H9 (cell line): ENCODE measurements at regions not wholly inside any gene's neighbourhood (a gene's known extent, or its start where the extent isn't known, plus 50 kb on each side); places are given as distances from the start of the nearest gene placed in this dataset.

Experiments used
- DNase-seq: peaks from one replicate; pipeline ENCODE4 v3.0.0-alpha.2; 2017
- H2AFZ ChIP-seq: one replicate; pipeline ENCODE4 v1.6.1; 2013; ENCODE audit warnings: mild to moderate bottlenecking, low read length, control low read depth, moderate library complexity
- H2AK5ac ChIP-seq: 2 replicates; pipeline ENCODE4 v1.6.1; 2013; ENCODE audit warnings: low read length, control low read depth, mixed read lengths; ENCODE audit not compliant: insufficient read length
- H2BK120ac ChIP-seq: one replicate; pipeline ENCODE4 v1.6.1; 2013; ENCODE audit warnings: low read depth, mild to moderate bottlenecking, low read length, control low read depth, inconsistent platforms; ENCODE audit not compliant: poor library complexity, severe bottlenecking
- H2BK12ac ChIP-seq: 2 replicates; pipeline ENCODE4 v1.6.1; 2013; ENCODE audit warnings: low read length, control low read depth, mixed read lengths, low read depth; ENCODE audit not compliant: insufficient read length
- H2BK15ac ChIP-seq: 2 replicates; pipeline ENCODE4 v1.6.1; 2013; ENCODE audit warnings: low read depth, low read length, control low read depth
- H2BK20ac ChIP-seq: one replicate; pipeline ENCODE4 v1.6.1; 2013; ENCODE audit warnings: low read depth, mild to moderate bottlenecking, low read length, control low read depth, inconsistent platforms; ENCODE audit not compliant: poor library complexity, severe bottlenecking
- H2BK5ac ChIP-seq: 2 replicates; pipeline ENCODE4 v1.6.1; 2013; ENCODE audit warnings: low read length, control low read depth, mixed read lengths; ENCODE audit not compliant: insufficient read length
- H3K14ac ChIP-seq: 2 replicates; pipeline ENCODE4 v1.6.1; 2013; ENCODE audit warnings: low read length, control low read depth; ENCODE audit not compliant: insufficient read depth
- H3K18ac ChIP-seq: 2 replicates; pipeline ENCODE4 v1.6.1; 2013; ENCODE audit warnings: low read depth, mild to moderate bottlenecking, mixed read lengths, low read length, control low read depth; ENCODE audit not compliant: insufficient read length
- H3K23ac ChIP-seq: 2 replicates; pipeline ENCODE4 v1.6.1; 2013; ENCODE audit warnings: low read length, control low read depth, mixed read lengths, low read depth; ENCODE audit not compliant: insufficient read length
- H3K23me2 ChIP-seq: 2 replicates; pipeline ENCODE4 v1.6.1; 2013; ENCODE audit warnings: low read depth, mild to moderate bottlenecking, mixed read lengths, low read length, control low read depth; ENCODE audit not compliant: insufficient read length, poor library complexity, severe bottlenecking
- H3K27ac ChIP-seq: 2 replicates; pipeline ENCODE4 v1.5.1; 2013; ENCODE audit warnings: low read length, control low read depth, mixed read lengths, low read depth; ENCODE audit not compliant: insufficient read length
- H3K27me3 ChIP-seq: 2 replicates; pipeline ENCODE4 v1.6.1; 2013; ENCODE audit warnings: low read length, control low read depth, inconsistent platforms; ENCODE audit not compliant: insufficient read depth
- H3K4ac ChIP-seq: 2 replicates; pipeline ENCODE4 v1.6.1; 2013; ENCODE audit warnings: low read depth, mild to moderate bottlenecking, control low read depth, inconsistent platforms, low read length, moderate library complexity
- H3K4me1 ChIP-seq: 2 replicates; pipeline ENCODE4 v1.6.1; 2013; ENCODE audit warnings: low read length, control low read depth, inconsistent platforms; ENCODE audit not compliant: insufficient read depth
- H3K4me2 ChIP-seq: 2 replicates; pipeline ENCODE4 v1.6.1; 2013; ENCODE audit warnings: low read length, control low read depth, mixed read lengths; ENCODE audit not compliant: insufficient read length, insufficient read depth
- H3K56ac ChIP-seq: 2 replicates; pipeline ENCODE4 v1.6.1; 2013; ENCODE audit warnings: low read depth, mild to moderate bottlenecking, mixed read lengths, low read length, control low read depth; ENCODE audit not compliant: insufficient read length
- H3K79me1 ChIP-seq: 2 replicates; pipeline ENCODE4 v1.6.1; 2013; ENCODE audit warnings: low read depth, mild to moderate bottlenecking, moderate library complexity, low read length, control low read depth, inconsistent platforms; ENCODE audit not compliant: insufficient read depth, poor library complexity, severe bottlenecking
- H3K79me2 ChIP-seq: 2 replicates; pipeline ENCODE4 v1.6.1; 2013; ENCODE audit warnings: low read length, control low read depth, inconsistent platforms; ENCODE audit not compliant: insufficient read depth
- H3K9ac ChIP-seq: 2 replicates; pipeline ENCODE4 v1.6.1; 2013; ENCODE audit warnings: low read length, control low read depth, mixed read lengths; ENCODE audit not compliant: insufficient read length; ENCODE audit errors: extremely low read depth
- H3K9me3 ChIP-seq: one replicate; pipeline ENCODE4 v1.6.1; 2013; ENCODE audit warnings: low read depth, low read length, inconsistent platforms; ENCODE audit not compliant: control insufficient read depth
- H3T11ph ChIP-seq: one replicate; pipeline ENCODE4 v1.6.1; 2013; ENCODE audit warnings: mild to moderate bottlenecking, low read length, control low read depth, inconsistent platforms
- H4K20me1 ChIP-seq: one replicate; pipeline ENCODE4 v1.6.1; 2013; ENCODE audit not compliant: control insufficient read depth, insufficient read length, insufficient read depth
- H4K5ac ChIP-seq: 2 replicates; pipeline ENCODE4 v1.6.1; 2013; ENCODE audit warnings: low read depth, mild to moderate bottlenecking, mixed read lengths, low read length, control low read depth; ENCODE audit not compliant: insufficient read length
- H4K8ac ChIP-seq: replicated peaks from 2 replicates; pipeline ENCODE4 v1.6.1; 2013; ENCODE audit warnings: low read length, control low read depth, mixed read lengths, low read depth; ENCODE audit not compliant: insufficient read length
- H4K91ac ChIP-seq: 2 replicates; pipeline ENCODE4 v1.6.1; 2013; ENCODE audit warnings: low read depth, mild to moderate bottlenecking, moderate library complexity, mixed read lengths, low read length, control low read depth; ENCODE audit not compliant: insufficient read length
- H3K27ac Mint-ChIP-seq, 3 experiments: 2 replicates in 2 of 3; 3 replicates in 1 of 3; pipeline ENCODE4 v1.8.0; 2020 to 2021; ENCODE audit warnings: mixed read lengths in 3 of 3, mild to moderate bottlenecking in 1 of 3, moderate library complexity in 1 of 3
- H3K27me3 Mint-ChIP-seq: 2 replicates; pipeline ENCODE4 v1.8.0; 2021; ENCODE audit warnings: low read depth, mild to moderate bottlenecking, moderate library complexity, mixed read lengths
- H3K36me3 Mint-ChIP-seq, 3 experiments: 2 replicates in 2 of 3; 3 replicates in 1 of 3; pipeline ENCODE4 v1.8.0; 2020 to 2021; ENCODE audit warnings: low read depth in 3 of 3, mixed read lengths in 3 of 3; ENCODE audit not compliant: insufficient read depth in 1 of 3
- H3K4me1 Mint-ChIP-seq, 2 experiments: 2 replicates each; pipeline ENCODE4 v1.8.0; 2020; ENCODE audit warnings: mixed read lengths in 2 of 2
- H3K4me3 Mint-ChIP-seq, 2 experiments: 2 replicates in 1 of 2; 3 replicates in 1 of 2; pipeline ENCODE4 v1.8.0; 2020 to 2021; ENCODE audit warnings: mild to moderate bottlenecking in 2 of 2, mixed read lengths in 2 of 2, moderate library complexity in 1 of 2
- H3K9me3 Mint-ChIP-seq, 2 experiments: 2 replicates in 1 of 2; 3 replicates in 1 of 2; pipeline ENCODE4 v1.8.0; 2020; ENCODE audit warnings: mild to moderate bottlenecking in 2 of 2, mixed read lengths in 2 of 2, moderate library complexity in 1 of 2
- CTCF ChIP-seq: fragments of 200-600 bp; sonication (generic); conservative IDR thresholded peaks from 3 replicates; pipeline ENCODE4 v1.8.0; 2021; ENCODE audit warnings: antibody characterized with exemption, mild to moderate bottlenecking
- whole genome bisulfite sequencing: extraction: QIAGEN DNeasy Blood & Tissue Kit; methylation state at CpG from one replicate; pipeline ENCODE4 v1.1.7; 2013; ENCODE audit warnings: missing lambda C conversion rate, low lambda C conversion rate, mixed read lengths; ENCODE audit not compliant: insufficient read length; ENCODE audit errors: extremely low coverage; 5-methylcytosine and 5-hydroxymethylcytosine counted together

GRCh38 chr4:138420471-138420870 lies 178.3 kb upstream of the SLC7A11 start:
- H3K27ac ChIP-seq, result no peak overlapping the region
- H3K56ac ChIP-seq, result no peak overlapping the region
- no peak overlapping the region for H2AFZ ChIP-seq
- no CpG with 5 or more reads among the region's 1 CpG for WGBS
- H3K14ac ChIP-seq, result no peak overlapping the region
- Mint-ChIP-seq H3K4me1 (no peaks in the 10 kb centered on the region), H3K36me3 (no peaks in the 10 kb centered on the region; a peak in 1 of 7 replicates), H3K27ac (no peak overlapping the region), H3K9me3 (no peaks in the 10 kb centered on the region), H3K4me3 (no peak overlapping the region), H3K27me3 (no peaks in the 10 kb centered on the region)
- no peak overlapping the region for H3K9ac ChIP-seq
- no peak overlapping the region for H2BK120ac ChIP-seq
- H2BK5ac ChIP-seq, result no peak overlapping the region
- no peak overlapping the region for H3K23ac ChIP-seq
- no peaks in the 10 kb centered on the region for H3K4me1 ChIP-seq
- no peak overlapping the region for H2BK12ac ChIP-seq
- H3K9me3 ChIP-seq, result no peaks in the 10 kb centered on the region
- H4K8ac ChIP-seq, result no peak overlapping the region
- no peaks in the 10 kb centered on the region for H4K20me1 ChIP-seq
- H3K79me2 ChIP-seq, result no peaks in the 10 kb centered on the region
- no peak for TF ChIP-seq CTCF
- no peak overlapping the region for H2BK20ac ChIP-seq
- no peak overlapping the region for H3K18ac ChIP-seq
- H3K4ac ChIP-seq, result no peak overlapping the region
- no peak for DNase-seq
- no peaks in the 10 kb centered on the region for H3K79me1 ChIP-seq
- no peak overlapping the region for H4K91ac ChIP-seq
- no peak overlapping the region for H2AK5ac ChIP-seq
- H2BK15ac ChIP-seq, result no peak overlapping the region
- H4K5ac ChIP-seq, result no peak overlapping the region
- no peak overlapping the region for H3T11ph ChIP-seq
- no peaks in the 10 kb centered on the region for H3K23me2 ChIP-seq
- no peaks in the 10 kb centered on the region for H3K27me3 ChIP-seq
- no peak overlapping the region for H3K4me2 ChIP-seq
